Activated CD4-positive, alpha-beta T cell treated with anti-CD3 and anti-CD28 coated beads, Interleukin-2, amount 50 U/mL, for 16 hours (primary cell): ENCODE measurements at regions not wholly inside any gene's neighbourhood (a gene's known extent, or its start where the extent isn't known, plus 50 kb on each side); places are given as distances from the start of the nearest gene placed in this dataset.

Experiments used
- DNase-seq: peaks from one replicate; pipeline ENCODE4 v3.0.0-alpha.2; 2020

DNA sequence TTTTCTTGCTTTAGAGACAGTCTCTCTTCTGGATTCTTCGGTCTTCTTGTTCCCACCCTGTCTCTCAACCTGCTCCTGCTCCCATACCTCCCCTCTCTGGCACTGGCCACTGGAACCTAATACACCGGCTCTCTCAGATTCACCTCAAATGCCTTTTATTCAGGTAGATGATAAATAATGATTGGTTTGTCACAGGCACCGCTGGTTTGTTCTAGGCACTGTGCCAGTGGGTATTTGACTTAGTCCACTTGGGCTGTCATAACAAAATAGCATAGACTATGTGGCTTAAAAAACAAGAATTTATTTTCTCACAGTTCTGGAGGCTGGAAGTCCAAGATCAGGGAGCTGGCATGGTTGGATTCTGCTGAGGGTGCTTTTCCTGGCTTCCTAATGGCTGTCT is 278.2 kb upstream of the STT3B start:
- DNase-seq, result no peak

DNA sequence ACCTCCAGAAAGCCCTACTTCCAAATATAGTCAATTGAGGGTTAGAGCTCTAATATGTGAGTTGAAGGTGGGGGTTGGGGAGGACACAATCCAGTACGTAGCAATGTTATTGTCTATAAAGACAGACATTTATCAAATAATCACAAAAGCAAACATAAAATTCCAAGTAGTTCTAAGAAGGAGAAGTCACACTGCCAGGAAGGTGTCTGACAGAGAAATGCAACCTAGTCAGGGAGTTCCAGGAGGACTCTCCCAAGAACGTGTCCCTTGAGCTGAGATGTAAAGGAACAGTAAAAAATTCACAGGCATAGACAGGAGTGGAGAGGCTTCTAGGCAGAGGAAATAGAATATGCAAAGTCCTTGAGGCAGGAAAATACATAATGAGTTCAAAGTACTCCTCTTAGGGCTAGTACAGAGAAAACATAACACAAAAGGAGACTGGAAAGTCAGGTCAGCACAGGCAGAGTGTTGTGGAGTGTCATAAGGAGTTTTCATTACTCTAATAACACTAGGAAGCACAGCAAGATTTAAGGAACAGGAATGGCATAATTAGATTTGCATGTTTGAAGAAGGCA is 277.6 kb upstream of the STT3B start:
- DNase-seq, result no peak

DNA sequence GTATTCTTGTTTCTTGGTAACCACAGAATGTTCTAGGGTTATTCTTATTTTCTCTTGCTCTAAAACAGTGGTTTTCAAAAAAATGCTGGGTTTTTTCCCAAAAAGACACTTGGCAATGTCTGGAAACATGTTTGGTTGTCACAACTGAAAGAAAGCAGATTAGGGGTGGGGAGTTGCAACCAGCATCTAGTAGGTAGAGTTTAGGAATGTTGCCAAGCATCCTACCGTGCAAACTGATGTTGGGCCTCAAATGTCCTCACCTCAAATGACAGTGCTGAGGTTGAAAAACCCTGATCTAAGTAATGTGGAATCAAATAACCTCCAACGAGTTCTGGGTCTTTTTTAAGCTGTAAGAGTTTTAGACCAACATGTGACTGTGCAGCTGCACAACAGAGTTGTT is 270.5 kb upstream of the STT3B start:
- no peak for DNase-seq

DNA sequence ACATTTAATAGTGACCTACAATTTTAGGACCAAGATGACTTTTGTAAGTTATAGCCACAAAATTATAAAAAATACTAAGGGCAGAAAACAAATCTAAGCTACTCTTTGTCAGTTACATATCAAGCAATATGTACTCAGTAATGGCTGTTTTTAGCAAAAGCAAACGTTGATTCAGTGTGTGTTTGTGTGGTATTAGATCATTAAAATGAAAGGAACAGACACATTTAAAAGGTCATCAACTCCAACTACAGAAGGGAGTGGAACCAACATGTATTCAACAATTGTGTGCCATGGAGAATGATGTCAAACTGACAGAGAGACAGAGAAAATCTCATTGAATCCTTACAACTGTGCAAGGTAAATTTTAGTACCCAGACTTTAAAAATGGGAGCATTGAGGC is 268.8 kb upstream of the STT3B start:
- no peak for DNase-seq

DNA sequence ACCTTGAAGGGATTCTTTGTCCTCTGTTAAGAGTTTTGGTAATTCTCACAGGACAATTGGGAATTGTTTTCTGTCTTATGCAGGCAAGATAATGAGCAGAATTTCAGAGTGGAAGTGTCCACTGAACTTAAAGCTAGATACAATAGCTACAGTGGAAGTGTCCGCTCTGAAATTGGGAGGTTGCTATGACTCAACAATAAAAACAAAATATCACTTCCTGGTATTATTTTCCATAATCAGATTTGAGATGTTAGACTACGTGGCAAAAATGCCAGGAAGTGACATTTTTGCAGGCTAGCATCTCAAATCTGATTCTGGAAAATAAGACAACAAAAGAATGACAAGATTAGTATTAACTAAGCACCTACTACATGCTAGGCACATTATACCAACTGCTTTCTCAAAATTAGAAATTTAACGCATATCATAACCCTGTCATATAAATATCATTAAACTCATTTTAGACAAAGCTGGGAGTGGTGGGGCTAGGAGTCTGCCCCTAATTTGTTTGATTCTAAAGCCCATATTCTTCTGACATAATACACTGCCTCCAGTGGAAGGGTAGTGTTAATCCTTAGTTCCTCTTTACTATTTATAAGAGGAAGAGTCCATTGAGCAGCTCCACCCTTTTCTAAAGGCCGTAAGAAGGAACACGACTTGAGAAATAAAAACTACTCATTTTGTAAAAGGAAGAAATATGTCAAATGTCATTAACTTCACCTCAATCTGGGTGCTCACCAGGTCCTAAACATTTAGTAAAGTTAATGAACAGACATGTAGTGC is 266.9 kb upstream of the STT3B start:
- no peak for DNase-seq

DNA sequence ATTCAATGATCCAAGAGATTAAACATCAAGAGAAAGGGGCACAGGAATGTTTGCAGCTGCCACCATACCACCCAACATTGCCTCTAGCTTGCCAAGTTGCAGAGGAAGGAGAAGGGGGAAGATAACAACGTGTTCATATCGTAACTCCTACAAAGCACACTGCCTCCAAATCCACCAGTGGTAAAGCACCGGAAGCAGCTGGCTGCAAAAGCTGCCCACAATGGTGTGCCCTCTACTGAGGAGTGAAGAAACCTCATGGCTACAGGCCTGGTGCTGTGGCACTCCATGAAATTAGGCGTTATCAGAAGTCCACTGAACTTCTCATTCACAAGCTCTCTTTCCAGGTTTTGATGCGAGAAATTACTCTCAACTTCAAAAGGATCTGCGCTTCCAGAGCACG is 263.9 kb upstream of the STT3B start:
- no peak for DNase-seq

DNA sequence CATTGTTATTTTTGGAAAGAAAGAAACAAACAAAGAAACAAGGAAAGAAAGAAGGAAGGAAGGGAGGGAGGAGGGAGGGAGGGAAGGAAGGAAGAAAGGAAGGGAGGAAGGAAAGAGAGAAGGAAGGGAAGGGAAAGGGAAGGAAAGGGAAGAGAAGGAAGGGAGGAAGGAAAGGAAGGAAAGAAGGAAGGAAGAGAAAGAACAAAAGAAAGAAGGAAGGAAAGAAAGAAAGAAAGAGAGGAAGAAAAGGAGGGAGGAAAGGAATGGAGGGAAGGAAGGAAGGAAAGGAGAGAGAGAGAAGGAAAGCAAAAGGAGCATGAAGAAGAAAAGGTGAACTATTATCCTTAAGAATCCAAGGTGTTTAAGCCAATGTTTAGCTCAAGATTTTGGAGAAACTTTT is 262.7 kb upstream of the STT3B start:
- no peak for DNase-seq

DNA sequence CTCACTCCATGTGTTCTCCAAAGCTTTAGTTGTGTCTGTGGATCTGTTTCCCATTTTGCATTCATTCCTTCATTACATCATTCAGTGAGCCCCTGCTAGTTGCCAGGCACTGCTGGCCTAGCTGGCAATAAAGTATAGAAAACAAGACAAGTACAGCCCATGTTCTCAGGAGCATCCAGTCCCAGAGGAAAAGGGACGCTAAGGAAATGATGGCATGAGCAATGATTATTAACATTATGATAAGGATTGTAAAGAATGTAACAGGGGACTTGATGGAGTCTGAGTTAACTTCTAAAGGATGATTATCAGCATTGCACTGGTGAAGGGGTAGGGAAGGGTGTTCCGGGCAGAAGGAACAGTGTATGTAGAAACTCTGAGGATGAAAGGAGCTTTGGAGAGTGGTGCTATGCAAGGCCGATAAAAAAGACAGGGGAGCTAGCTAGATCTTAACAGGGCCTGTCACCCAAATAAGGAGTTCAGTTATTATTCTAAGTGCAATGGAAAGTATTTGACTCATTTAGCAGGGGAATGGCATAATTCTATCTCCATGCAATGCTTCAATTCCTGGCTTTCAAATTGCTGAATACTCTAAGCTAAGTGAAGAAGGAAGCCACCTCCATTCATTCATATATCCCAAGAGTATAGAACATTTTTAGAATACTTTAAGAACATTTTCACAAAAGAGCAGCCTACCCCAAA is 258.2 kb upstream of the STT3B start:
- DNase-seq, result no peak

DNA sequence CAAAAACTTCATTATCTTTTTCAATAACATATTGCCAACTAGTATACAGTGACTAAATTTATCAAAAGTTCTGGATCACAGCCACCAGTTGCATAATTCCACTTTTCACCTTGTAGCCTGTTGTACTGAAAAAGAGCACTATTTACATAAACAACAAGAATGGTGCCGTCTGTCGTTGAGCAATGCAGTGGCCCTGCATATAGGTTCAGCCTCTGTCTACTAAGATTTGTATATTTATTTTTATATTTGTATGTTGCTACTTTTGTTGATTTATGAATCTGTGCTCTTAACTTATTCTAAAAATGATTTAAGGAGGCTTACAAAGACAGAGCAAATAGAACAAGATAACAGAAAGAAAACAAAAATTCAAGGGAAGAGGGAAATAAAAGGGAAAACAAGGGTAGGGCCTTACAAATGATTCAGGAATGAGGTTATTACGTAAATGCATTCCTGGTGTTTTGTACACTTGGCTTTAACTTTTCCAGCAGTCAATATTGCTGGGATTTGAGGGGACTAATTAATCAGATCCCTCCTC is 257.6 kb upstream of the STT3B start:
- no peak for DNase-seq

DNA sequence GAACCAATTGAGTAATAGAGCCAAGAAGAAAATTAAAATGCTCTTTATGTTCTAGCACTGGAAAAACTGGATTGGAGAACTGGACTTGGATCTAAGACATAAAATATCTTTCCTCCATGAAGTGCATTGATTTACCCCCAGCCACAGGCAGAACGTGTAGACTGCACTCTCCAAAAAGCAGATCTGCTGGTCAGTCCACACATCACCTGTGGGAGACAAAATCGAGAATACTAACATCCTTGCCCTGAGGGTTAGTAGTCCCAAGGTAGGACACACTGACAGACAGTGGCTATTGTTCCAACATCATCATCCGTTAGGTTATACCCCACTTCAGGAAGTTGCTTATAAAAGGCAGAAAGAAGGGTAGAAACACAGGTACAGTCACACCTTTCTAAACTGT is 257.1 kb upstream of the STT3B start:
- DNase-seq, result no peak

DNA sequence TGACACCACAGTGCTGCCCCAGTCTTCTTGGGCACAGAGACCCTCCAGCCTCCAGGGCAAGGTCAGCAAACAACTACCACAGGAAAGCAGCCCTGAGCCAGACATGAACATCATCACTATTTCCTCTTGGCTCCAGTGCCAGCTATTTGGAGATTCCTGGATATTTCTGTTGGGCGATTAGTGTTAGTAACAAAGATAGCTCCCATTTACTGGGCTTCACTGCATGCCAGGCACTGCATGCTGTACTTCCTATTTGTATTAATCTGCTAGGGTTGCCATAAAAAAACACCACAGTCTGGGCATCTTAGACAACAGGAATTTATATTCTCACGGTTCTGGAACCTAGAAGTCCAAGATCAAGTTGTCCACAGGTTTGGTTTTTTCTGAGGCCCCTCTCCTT is 255.1 kb upstream of the STT3B start:
- no peak for DNase-seq

DNA sequence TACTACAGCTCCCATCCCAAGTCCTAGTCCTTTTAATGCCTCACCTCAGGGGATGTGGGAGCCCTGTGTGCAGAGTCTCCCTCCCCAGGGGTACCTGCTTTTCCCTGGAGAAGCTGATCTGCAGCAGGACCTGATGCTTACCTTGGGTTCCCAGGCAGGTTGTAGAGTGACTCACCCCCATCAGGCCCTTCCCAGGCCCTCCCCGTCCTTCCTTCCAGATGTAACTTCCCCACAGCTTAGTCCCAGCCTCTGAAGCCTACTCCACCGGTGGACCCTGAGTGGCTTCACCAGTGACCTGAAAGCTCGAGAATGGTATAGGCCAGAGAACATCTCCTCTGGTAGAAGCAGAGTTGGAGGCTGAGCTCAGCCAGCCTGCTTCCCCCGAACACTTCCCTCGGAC is 254.2 kb upstream of the STT3B start:
- no peak for DNase-seq

DNA sequence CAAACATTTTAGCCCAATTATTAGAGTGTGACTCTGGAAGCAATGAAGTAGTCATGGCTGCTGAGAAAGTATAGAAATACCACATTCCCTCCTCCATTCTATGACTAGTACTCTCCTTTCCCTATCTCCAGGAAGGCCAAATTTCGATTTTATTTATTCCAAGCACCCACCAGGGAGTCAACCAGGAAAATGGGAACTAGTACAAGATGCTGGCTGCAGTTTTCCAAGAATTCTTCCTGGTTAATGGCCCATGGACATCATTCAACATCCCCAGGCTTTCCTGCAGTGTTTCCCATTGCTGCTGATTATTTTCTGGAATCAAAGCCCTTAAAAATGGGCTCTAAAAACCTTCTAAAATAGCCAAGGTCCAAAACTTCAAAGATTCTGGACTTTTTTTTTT is 247.9 kb upstream of the STT3B start:
- DNase-seq, result no peak

DNA sequence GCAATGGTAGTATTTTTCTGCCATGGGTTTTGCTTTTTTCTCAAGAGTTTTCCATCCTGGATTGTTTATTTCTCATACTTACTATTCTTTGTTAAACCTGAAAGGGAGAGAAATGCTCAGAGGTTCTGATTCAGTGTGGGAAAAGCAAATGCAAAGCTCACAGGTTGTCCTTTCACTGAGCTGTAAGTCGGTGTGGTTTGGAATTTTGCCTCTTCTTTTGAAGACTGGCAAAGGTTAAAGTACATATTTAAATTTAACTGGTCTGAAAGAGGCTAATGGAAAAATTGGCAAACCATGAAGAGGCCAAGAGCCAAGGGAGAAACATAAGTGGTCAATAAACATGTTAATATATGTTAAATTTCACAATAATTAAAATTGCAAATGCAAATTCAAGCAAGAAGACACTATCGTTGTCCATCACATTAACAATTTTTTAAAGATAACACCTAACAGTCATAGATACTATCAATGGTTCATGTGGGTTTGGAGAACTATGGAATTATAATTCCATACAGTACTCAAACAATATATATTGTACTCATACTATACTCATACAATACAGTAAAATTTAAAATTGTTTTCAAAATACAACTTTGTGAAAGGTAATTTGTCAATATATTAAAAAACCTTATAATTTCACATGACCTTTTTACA is 246.8 kb upstream of the STT3B start:
- no peak for DNase-seq

DNA sequence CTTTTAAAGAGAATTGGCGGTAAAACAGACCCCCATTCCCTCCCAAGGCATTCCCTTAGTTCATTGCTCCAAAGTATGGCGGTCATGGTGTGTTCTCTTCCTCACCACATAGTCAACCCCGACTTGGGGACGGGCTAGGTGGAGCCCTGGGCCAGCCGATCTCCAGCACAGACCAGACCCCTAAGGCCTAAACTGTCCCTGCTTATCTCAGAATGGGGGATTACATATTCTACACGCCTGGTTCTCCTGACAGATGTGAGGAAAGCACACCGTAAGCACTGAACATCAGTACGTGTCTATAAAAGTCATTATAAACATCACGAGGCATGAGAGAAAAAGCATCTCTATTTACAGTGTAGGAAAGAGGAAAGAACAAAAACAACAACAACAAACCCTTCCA is 244.5 kb upstream of the STT3B start:
- DNase-seq, result no peak

DNA sequence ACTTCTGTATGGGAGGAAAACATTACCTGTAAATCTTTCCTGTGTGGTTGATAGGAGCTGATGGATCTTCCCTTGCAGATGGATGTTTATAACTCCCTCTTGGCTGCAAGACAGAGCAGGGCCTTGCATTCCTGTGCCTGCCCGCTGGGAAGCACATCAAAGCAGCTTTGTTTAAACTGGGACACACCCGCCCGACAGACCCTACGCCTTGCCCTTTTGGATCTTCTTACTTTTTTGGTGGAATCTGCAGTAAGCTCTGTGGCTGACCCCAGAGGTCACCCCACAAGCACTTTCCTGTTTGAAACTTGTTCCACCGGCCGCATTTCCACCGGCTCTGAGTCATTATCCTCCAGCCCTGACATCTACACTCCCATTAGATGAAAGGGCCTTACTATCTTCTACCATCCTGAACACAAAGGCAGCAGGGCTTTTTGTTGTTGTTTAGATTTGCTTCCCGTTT is 244.1 kb upstream of the STT3B start:
- peak; percentile 69 for DNase-seq

DNA sequence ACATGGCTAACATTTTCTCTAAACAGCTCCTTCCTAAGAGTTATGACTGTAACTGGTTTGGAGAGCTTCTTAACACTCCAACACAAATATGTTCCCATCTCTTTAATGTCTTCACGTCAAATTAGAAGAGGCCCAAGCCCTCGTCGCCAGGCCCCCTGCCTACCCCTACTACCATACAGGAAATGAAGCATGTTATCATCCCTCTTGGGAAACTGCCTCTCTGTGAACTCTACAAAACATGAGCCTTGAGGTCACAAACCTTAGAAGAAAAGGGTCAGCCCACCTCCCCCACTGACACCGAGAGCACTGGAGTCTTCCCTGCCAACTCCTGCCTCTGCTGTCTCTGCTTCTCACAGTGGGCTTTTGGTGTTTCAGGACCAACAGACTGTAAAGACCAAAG is 243.1 kb upstream of the STT3B start:
- no peak for DNase-seq

DNA sequence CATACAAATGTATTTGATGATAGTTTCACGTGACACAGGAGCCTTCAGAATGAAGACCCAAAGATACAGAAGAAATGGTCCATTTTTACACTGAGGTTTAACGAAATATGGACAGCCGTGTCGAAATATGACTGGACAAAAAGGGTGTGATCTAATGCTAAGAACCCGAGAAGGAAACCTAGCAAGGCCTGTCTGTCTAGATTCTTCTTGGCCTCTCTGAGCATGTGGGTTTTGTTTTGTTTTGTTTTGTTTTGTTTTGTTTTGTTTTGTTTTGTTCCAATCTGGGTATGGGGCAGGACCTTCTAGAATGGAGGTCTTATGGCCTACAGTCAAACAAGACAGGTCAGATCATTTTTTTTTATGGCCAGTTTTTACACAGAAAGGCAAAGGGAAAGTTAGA is 242.7 kb upstream of the STT3B start:
- no peak for DNase-seq

DNA sequence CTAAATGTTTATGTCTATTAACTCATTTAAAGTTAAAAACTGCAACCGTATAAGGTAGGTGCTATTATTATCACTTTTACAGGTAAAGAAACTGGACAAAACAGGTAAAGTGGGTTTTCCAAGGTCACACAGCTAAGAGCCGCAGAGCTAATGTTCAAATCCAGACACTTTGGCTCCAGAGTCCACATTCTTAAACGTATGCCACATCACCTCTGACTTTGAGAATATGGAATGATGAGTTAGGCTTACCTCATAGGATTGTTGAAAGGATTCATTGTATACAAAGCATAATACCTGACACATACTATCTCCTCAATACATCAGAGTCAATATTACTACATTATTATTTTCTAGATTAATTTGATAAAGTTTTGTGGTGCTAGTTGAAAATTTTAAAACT is 240.9 kb upstream of the STT3B start:
- DNase-seq, result no peak

DNA sequence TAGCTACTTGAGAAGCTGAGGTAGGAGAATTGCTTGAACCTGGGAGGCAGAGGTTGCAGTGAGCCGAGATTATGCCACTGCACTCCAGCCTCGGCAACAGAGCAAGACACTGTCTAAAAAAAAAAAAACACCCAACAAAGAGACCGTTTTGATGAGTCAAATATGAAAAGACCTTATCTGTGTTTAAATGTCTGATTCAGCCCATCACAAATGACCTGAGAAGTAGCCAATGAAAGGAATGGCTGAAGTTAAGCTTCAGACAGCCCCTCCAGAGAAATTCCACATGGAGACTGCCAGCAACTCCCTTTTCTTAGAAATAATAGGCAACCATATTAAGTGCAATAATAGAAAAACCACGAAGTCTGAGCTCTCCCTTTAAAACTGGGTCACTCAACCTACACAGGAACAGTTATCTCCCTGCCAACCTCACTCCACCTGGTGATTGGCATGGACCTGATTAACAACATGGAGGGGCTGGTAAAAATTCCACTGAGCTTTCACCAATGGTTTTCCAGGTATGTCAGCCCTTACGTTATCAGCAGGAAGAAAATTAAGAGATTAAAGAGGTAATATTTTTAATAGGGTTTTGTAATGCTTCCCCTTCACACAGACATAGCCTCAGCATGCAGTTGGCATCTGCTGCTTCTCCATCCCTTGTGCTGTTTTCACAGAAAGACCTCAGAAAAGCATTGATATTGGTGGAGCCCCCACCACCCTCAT is 238.1 kb upstream of the STT3B start:
- no peak for DNase-seq

DNA sequence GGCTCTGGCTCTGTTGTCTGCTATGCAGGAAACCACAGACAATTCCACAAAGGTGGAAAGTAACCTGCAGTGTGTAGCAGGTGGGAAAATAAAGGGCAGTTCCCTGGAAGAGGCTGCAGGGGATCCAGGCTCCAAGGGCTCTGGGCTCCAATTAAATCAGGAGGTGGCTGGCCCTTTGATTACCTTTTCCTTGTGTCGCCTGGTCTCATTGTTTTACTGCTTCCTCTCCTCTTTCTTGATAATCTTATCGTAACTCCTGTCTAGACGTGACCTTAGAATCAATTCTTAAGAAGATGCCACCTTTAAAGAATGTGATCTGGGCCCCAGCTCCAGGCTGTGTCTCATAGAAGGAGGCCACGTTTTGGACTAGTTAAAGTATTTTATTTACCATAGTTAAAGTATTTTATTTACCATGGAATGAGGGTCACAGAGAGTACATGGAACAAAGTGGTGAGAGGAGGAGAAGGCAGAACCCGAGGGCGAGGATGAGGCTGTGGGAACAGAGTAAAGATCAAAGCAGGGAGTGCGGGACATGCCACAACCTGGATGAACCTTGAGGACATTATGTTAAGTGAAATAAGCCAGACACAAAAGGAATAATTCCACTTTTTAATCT is 237.5 kb upstream of the STT3B start:
- DNase-seq, result no peak

DNA sequence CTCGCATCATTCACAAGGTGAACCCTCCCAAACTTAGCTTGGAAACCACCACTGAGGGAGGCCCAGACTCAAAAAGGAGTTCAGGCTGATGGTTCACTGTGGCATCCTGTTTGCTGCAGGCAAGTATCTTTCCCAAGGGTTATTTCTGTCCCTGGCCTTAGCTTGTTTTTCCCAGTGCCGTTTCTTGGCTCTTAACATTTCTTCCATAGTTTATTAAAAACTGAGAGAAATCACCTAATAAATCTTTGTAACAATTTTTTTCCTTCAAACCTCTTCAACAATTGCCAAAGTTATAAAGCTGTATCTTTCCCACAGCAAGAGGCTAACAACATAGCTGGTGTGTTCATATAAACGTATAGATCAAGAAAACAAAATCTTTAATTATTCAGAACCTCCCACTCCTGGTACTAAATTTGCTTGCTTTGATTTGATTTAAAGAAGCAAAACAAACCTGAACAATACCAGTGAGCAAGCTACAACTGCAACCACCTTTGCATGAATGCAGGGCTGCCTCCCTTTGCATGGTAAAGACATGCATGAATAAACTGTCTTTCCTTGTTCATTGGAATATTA is 234.9 kb upstream of the STT3B start:
- no peak for DNase-seq
